NCI-H2227 treated with DMSO at 0.1 percent for 48 hours (cell line): ENCODE measurements at regions not wholly inside any gene's neighbourhood (a gene's known extent, or its start where the extent isn't known, plus 50 kb on each side); places are given as distances from the start of the nearest gene placed in this dataset.
"Not testable (repeated sequence)": the region's sequence is repeated elsewhere in the genome, so short reads cannot be mapped to it uniquely, and the experiment has no call there.

Experiments used
- DNase-seq: peaks from one replicate; lab custom pipeline; 2025; lab: John Stamatoyannopoulos, UW

DNA sequence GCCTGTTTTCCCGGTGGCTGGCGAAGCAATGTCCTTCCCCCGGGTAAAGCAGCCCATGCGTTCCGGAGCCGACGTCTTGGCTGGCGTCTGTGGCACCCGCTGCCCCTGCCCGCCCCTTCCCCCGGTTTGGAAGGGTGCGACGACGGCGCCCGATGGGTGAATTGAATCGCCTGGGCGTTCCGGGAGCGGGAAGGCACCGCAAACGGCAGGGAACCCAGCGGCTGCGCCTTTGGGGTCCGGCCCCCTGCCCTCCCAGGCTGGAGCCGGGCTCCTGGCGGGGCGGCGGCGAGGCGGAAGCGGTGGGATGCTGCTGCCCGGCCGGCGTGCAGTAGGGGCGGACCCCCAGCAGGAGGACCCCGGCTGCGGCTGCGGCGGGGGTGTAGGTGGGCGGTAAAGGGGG is 123.6 kb upstream of the RHOU start:
- not testable (repeated sequence) for DNase-seq

DNA sequence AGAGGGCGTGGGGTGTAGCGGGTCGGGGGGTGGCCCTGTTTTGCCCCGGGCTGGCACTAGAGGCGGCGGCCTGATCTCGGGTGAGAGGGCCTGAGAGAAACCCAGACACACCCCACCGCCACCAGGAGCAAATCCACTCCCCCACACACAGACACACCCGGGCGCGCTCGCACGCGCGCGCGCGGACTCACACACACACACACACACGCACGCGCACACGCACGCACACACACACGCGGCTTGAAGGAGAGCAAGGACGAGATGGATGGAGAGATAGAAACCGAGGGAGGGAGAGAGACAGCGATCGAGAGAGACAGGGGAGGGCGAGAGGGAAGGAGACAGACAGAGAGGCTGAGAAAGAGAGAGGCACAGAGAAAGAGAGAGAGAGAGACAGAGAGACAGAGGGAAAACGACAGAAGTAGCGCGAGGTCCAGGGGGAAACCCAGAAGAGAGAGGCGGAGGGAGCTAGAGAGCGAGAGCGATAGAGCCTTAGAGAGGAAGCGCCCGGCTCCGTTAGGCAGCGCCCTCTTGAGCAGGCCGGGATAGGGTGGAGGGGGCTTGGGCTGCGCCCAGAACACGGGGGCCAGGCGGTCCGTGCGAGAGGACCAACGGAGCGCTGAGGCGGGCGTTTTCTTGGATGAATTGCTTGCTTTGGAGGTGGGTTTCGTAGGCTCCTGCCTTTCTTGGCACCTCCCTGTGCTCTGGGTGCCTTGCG is 113.1 kb upstream of the RHOU start:
- not testable (repeated sequence) for DNase-seq

DNA sequence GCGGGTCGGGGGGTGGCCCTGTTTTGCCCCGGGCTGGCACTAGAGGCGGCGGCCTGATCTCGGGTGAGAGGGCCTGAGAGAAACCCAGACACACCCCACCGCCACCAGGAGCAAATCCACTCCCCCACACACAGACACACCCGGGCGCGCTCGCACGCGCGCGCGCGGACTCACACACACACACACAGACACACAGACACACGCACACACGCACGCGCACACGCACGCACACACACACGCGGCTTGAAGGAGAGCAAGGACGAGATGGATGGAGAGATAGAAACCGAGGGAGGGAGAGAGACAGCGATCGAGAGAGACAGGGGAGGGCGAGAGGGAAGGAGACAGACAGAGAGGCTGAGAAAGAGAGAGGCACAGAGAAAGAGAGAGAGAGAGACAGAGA is 108.8 kb upstream of the RHOU start:
- DNase-seq: not testable (repeated sequence)

DNA sequence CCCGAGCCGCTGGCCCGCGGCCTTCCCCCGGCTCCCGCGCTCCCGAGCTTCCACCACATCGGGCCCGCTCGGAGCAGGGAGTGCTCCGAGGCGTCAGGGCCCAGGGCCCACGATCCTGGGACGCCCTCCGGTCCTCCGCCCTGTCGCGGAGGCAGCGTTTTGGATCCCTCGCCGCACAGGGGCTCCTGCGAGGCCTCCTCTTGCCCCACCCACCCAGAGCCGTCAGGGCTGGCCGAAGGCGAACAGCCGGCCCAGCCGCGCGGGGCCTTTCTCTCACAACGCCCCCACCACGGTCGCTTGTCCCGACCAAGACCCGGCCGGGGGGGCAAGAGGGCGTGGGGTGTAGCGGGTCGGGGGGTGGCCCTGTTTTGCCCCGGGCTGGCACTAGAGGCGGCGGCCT is 102.4 kb upstream of the RHOU start:
- DNase-seq: not testable (repeated sequence)

- DNase-seq: not testable (repeated sequence)
Measured at GRCh38 chr1:228635304-228635703, 100.0 kb upstream of the RHOU start.

DNA sequence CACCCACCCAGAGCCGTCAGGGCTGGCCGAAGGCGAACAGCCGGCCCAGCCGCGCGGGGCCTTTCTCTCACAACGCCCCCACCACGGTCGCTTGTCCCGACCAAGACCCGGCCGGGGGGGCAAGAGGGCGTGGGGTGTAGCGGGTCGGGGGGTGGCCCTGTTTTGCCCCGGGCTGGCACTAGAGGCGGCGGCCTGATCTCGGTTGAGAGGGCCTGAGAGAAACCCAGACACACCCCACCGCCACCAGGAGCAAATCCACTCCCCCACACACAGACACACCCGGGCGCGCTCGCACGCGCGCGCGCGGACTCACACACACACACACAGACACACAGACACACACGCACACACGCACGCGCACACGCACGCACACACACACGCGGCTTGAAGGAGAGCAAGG is 97.8 kb upstream of the RHOU start:
- not testable (repeated sequence) for DNase-seq

DNA sequence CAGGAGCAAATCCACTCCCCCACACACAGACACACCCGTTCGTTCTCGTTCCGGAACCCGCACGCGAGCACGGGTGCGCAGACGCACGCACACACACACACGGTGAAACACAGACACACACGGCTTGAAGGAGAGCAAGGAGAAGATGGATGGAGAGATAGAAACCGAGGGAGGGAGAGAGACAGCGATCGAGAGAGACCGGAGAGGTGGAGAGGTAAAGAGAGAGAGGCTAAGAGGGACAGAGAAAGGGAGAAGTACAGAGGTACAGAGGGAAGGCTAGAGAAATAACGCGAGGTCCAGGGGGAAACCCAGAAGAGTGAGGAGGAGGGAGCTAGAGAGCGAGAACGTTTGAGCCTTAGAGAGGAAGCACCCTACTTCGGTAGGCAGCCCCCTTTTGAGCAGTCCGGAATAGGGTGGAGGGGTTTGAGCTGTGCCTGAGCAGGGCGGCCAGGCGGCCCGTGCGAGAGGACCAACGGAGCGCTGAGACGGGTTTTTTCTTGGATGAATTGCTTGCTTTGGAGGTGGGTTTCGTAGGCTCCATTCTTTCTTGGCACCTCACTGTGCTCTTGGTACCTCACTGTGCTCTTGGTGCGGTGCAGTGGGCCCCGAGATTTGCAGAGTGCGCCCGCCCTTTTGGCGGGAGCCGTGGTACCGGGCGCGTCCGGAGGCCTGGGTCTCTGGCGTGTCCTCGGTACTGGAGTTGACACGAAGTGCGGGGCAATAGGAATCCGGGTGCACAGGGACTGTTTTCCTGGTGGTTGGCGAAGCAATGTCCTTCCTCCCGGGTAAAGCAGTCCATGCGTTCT is 88.4 kb upstream of the RHOU start:
- peak; percentile 60 for DNase-seq

- peak; percentile 78 for DNase-seq
Measured at GRCh38 chr1:228647523-228648444, 87.5 kb upstream of the RHOU start.

DNA sequence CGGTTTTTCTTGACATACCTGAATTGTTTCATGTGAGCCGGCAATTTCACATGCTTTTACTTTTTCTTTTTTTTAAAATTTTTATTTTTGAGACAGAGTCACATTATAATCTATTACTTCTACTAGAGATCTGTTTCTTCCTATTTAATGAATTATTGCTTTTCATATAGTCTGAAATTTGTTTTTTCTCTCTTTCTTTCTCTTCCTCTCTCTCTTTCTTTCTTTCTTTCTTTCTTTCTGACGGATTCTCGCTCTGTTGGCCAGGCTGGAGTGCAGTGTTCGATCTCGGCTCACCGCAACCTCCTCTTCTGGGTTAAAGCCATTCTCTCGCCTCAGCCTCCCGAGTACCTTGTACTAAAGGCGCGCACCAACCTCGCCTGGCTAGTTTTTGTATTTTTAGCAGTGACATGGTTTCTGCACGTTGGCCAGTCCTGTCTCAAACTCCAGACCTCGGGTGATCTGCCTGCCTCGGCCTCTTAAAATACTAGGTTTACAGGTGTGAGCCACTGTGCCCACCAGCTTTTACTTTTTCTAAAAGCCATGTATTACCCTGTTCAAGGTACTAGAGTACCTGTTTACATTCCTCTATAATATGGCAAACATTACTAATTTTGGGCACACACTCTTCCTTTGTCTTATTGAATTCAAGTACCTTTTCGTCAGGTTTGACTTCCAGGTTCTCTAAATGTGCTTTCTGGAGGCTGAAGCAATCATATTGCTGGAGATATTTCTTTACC is 86.5 kb upstream of the RHOU start:
- DNase-seq: no peak

DNA sequence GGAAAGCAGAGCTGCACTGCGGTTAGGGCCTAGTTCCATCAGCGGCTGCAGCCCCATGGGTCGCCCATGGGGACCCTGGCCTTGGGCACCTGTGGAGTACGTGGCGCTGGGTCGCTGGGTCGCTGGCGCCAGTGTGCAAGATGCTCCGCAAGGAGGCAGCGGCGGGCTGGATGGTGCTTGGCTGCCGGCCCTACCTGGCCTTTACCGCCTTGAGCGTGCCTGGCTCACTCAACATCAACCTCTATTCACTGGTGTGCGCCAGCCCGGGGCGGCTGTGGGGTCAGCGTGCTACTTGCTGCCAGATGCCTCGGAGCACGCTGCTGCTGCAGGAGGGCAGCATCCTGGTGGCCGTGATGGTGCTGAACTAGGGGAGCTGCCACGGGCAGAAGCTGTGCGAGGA is 85.1 kb upstream of the RHOU start:
- no peak for DNase-seq

DNA sequence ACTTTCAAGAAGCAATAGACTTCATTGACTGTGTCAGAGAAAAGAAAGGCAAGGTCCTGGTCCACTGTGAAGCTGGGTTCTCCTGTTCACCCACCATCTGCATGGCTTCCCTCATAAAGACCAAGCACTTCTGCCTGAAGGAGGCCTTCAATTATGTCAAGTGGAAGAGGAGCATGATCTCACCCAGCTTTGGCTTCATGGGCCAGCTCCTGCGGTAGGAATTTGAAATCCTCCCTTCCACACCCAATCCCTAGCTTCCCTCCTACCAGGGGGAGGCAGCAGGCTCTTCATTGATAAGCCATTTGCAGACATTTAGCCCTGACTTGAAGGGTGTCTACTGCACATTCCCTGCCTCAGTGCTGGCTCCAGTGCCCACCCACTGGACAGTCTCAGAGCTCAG is 84.3 kb upstream of the RHOU start:
- DNase-seq: no peak

GRCh38 chr1:228652116-228652515 is 83.2 kb upstream of the RHOU start:
- no peak for DNase-seq

GRCh38 chr1:228653057-228653456 is 82.2 kb upstream of the RHOU start:
- not testable (repeated sequence) for DNase-seq

GRCh38 chr1:228653748-228654147 is 81.5 kb upstream of the RHOU start:
- no peak for DNase-seq

DNA sequence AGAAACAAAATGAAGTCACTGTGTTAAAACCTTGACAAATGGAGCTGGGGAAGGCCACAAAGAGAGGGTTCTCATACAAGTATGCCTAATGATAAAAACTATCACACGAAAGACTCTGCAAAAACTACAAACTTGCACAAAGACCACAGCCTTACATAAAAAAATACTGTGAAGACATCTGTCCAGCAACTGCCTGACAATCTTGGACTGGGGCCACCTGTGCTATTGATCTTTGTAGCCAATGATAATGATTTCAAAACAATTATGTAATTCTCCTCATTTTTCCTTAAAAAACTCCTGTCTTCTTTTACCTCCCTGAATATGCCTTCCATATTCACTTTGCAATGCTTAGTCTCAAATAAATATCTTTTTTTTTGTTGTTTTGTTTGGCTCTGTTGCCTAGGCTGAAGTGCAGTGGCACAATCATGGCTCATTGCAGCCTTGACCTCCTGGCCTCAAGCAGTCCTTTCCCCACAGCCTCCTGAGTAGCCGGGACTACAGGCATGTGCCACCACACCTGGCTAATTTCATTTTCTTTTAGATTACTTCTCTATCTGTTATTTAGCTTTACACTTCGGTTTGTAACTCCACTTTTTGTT is 79.4 kb upstream of the RHOU start:
- no peak for DNase-seq

- not testable (repeated sequence) for DNase-seq
Measured at GRCh38 chr1:228662007-228662689, 73.1 kb upstream of the RHOU start.

- DNase-seq: peak; percentile 82
Measured at GRCh38 chr1:228664399-228664914, 70.8 kb upstream of the RHOU start.

GRCh38 chr1:228666686-228667623 is 68.3 kb upstream of the RHOU start:
- no peak for DNase-seq

- DNase-seq: no peak
Measured at GRCh38 chr1:228668553-228669241, 66.6 kb upstream of the RHOU start.
